ENCODE measurements at regions not wholly inside any gene's neighbourhood (a gene's known extent, or its start where the extent isn't known, plus 50 kb on each side); places are given as distances from the start of the nearest gene placed in this dataset.
"Not testable (repeated sequence)": the region's sequence is repeated elsewhere in the genome, so short reads cannot be mapped to it uniquely, and the experiment has no call there.

- DNase-seq: no peak
Observed at GRCh38 chr5:25568989-25569625, 924.3 kb upstream of the CDH10 start.

GRCh38 chr5:25568294-25568693 is 923.5 kb upstream of the CDH10 start:
- DNase-seq: no peak

GRCh38 chr5:25567881-25568280 is 923.1 kb upstream of the CDH10 start:
- DNase-seq: no peak

GRCh38 chr5:25562656-25563055 is 917.9 kb upstream of the CDH10 start:
- no peak for DNase-seq

DNA sequence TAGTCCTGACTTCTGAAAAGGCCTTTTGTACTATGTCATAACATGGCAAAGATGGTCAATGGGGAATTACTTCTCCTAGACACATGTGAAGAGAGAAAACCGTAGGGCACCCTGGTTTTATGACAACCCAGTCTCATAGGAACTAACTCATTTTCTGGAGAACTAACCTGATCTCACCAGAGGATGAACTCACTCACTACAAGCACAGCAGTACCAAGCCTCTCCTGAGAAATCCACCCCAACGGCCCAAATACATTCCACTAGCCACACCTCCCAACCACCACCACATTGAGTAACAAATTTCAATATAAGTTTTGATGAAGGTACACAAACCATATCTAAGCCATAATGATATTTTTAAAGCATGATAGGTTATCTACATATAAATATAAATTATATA is 909.3 kb upstream of the CDH10 start:
- DNase-seq: no peak

DNA sequence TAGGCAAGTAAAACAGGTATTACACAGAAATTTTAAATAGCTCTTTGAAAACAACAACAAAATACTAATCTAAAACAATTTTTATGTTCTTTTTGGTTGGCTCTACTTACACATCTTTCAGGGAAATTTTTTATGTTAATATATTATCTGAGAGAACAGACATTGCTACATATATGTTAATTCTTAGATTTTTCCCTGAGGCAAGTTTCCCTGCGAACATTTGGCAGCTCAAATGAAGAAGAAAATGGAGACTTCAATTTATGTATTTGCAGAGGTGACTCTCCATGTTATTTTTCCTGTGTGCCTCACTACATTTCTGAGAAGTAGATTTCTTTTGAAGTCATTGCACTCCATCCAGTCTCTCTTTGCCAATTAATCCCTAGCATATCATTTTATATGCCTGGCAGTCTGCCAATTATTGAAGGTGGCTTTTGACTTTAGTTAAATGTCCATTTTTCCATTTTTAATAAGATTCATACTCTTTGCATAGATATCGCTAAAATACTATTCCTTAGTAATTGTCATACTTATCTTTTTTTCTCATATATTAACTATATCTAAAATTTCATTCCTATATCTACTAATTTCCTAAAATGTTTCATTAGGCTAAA is 908.2 kb upstream of the CDH10 start:
- no peak for DNase-seq

- no peak for DNase-seq
Observed at GRCh38 chr5:25550793-25551192, 906.0 kb upstream of the CDH10 start.

- DNase-seq: peak; percentile 64
Observed at GRCh38 chr5:25544652-25545249, 900.0 kb upstream of the CDH10 start.

GRCh38 chr5:25540628-25541027 is 895.9 kb upstream of the CDH10 start:
- DNase-seq: no peak

- DNase-seq: no peak
Observed at GRCh38 chr5:25539536-25539935, 894.8 kb upstream of the CDH10 start.

DNA sequence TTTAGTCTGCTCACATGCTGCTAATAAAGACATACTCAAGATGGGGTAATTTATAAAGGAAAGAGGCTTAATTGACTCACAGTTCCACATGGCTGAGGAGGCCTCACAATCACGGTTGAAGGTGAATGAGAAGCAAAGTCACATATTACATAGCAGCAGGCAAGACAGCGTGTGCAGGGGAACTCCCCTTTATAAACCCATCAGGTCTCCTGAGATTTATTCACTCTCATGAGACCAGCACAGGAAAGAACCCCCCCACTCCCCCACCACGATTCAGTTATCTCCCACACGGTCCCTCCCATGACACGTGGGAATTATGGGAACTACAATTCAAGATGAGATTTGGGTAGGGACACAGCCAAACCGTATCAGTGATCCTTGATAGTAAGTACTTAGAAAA is 891.7 kb upstream of the CDH10 start:
- DNase-seq: not testable (repeated sequence)

DNA sequence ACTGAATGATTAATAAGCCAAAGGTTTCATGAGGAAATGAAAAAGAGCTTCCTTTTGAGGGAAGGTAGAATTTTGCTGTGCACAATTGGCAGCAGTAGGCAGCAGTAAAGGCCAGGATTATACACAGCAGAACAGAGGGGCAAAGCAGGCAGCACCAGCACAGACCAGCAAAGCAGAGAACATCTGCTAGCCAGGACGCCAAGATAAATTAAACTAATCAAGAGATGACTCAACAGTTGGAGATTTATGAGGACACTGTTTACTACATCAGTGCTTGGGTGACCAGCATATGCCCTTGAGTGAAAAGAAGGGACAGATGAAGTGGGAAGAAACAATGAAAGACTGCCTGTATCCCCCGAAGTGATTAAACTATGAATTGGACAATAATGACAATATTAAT is 871.4 kb upstream of the CDH10 start:
- DNase-seq: no peak

DNA sequence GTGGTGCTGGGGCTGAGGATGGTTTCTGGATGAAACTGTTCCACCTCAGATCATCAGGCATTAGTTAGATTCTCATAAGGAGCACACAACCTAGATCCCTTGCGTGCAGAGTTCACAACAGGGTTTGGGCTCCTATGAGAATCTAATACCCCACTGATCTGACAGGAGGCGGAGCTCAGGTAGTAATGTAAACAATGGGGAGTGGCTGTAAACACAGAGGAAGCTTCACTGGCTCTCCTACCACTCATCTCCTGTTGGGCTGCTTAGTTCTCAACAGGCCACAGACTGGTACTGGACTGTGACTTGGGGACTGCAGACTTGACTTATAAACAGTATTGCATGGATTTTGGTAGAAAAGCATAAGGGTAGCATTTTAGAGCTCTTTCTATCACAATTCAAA is 870.7 kb upstream of the CDH10 start:
- DNase-seq: no peak

DNA sequence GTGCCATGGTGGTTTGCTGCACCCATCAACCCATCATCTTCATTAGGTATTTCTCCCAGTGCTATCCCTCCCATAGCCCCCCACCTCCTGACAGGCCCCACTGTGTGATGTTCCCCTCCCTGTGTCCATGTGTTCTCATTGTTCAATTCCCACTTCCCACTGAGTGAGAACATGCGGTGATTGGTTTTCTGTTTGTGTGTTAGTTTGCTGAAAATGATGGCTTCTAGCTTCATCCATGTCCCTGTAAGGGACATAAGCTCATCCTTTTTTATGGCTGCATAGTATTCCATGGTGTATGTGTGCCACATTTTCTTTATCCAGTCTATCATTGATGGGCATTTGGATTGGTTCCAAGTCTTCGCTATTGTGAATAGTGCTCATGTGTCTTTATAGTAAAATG is 865.9 kb upstream of the CDH10 start:
- not testable (repeated sequence) for DNase-seq

GRCh38 chr5:25508011-25508410 is 863.2 kb upstream of the CDH10 start:
- DNase-seq: not testable (repeated sequence)

DNA sequence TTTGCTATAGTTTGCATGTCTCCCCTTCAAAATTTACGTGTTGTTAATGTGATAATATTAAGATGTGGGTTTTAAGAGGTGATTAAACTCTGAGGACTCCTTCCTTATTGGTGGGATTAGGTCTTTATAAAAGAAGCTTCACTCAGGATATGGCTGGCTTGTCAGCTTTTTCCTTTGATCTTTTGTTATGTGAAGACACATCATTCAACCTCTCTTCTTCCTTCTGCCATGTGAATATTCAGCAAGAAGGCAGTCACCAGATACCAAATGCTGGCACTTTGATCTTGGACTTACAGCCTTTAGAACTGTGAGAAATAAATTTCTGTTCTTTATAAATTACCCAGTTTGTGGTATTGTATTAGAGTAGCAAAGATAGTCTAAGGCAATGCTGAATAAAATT is 855.9 kb upstream of the CDH10 start:
- no peak for DNase-seq

- peak; percentile 1 for DNase-seq
Observed at GRCh38 chr5:25489834-25490538, 845.2 kb upstream of the CDH10 start.

DNA sequence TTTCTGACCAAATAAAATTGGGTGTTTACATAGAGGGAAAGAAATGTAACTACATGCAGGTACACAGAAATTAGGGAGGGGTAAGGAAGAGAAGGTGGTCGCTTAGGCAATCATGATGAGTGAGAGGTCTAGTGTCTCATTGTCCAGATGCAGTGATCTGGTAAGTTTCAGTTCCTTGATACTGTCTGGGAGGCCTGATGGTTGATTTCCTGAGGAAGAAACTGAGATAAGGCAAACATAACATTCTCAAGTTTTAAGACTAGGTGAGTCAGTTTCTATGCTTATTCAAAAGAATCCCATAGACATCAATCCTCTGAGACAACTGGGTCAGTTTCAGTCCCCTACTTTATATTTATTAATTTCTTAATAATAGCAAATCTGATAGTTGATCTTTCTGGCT is 843.3 kb upstream of the CDH10 start:
- no peak for DNase-seq

GRCh38 chr5:25484391-25484790 is 839.6 kb upstream of the CDH10 start:
- no peak for DNase-seq

GRCh38 chr5:25481463-25481862 is 836.7 kb upstream of the CDH10 start:
- no peak for DNase-seq

DNA sequence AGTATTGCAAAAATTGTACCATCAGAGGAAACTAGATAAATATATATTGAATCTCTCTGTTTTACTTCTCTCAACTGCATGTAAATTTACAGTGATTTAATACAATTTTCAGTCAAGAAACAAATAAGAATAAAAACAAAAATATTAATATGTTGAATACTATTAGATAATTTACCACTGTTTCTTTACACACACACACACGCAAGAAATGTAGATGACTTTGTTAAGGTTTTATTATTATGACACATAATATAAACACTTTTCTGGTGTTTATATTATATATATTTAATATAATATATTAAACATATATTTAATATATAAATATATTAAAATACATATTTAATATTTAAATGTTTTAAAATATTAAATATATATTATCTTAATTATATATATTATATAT is 814.3 kb upstream of the CDH10 start:
- DNase-seq: no peak

DNA sequence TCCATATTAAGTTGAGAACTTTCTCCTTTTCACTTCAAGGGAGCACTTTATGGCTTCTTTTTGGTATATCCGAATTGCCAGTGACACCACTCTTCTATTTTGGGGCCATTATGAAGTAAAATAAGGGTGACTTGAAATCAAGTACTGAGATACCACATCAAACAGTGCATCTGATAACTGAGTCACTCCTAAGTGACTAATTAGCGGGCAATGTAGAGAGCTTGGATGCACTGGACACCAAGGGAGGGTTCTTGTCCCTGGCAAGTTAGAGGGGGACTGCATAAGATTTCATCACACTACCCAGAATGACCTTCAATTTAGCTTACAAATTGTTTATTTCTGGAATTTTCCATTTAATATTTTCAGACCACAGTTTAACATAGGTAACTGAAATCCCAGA is 813.9 kb upstream of the CDH10 start:
- DNase-seq: no peak

DNA sequence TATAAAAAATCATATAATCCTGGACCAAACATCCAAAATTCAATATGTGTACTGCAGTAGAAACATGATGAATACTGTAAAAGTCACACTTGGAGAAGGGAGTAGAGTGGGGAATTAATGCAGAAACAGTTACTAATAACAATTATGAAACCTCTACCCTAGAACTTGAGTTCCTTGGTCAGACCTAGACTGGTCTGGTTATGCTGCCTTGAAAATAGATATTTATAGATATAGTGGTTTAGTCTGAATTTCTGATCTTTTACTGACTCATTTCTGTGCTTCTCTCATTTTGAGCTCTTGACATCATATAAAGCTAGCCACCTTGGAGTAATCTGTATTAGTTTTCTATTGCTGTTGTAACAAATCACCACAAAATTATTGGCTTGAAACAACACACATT is 808.7 kb upstream of the CDH10 start:
- no peak for DNase-seq

DNA sequence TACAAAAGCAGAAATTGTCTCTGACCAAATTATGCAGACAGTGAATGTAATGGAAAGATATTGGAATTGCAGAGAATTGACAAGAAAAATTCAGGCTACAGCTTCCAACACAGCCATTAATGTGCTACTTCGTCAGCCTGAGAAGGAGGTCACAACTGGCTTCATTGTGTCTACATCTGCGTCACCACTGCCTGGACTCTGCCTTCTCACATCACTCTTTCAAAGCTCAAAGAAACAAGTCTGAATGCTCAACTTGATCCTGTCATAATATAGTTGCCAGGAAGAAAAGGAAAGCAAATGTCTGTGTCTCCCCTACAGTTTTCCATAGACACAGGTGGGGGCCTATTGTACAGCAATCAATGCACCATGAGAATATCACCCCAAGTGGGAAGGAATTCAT is 806.5 kb upstream of the CDH10 start:
- no peak for DNase-seq

Data from hematopoietic multipotent progenitor cell treated with erythropoietin and hydrocortisone succinate and interleukin-3 and kit ligand, for 6 days (in vitro differentiated cells).